ENCODE measurements at regions not wholly inside any gene's neighbourhood (a gene's known extent, or its start where the extent isn't known, plus 50 kb on each side); places are given as distances from the start of the nearest gene placed in this dataset.

DNA sequence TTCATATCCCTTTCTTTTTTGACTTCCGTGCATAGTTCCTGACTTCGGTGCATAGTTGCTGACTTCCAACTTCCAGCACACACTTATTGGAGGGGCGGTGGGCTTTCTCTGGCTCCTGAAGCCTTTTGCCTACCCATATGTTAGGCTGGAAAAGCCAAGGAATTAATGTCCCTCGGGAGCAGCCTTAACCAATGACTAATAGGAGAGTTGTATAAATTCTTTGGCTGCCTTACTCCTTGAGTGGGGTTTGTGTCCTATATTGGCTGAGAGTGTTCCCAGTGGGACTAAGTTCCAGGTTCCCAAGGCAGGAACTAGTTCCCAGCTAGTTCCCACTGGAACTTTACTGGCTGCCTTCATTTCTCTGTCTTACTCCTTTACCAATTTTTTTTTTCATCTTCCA is 105.7 kb downstream of the ZNF326 start:
- TF ChIP-seq, protein P1, sequence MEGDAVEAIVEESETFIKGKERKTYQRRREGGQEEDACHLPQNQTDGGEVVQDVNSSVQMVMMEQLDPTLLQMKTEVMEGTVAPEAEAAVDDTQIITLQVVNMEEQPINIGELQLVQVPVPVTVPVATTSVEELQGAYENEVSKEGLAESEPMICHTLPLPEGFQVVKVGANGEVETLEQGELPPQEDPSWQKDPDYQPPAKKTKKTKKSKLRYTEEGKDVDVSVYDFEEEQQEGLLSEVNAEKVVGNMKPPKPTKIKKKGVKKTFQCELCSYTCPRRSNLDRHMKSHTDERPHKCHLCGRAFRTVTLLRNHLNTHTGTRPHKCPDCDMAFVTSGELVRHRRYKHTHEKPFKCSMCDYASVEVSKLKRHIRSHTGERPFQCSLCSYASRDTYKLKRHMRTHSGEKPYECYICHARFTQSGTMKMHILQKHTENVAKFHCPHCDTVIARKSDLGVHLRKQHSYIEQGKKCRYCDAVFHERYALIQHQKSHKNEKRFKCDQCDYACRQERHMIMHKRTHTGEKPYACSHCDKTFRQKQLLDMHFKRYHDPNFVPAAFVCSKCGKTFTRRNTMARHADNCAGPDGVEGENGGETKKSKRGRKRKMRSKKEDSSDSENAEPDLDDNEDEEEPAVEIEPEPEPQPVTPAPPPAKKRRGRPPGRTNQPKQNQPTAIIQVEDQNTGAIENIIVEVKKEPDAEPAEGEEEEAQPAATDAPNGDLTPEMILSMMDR (IDR thresholded peaks at IDR 0.05) = no peak
- no peak for TF ChIP-seq POLR2A (IDR thresholded peaks at IDR 0.05)
- TF ChIP-seq POLR2AphosphoS5 (IDR thresholded peaks at IDR 0.05) = no peak

Data from sigmoid colon (tissue), 4 donors.